ENCODE measurements at regions not wholly inside any gene's neighbourhood (a gene's known extent, or its start where the extent isn't known, plus 50 kb on each side); places are given as distances from the start of the nearest gene placed in this dataset.
"Not testable (repeated sequence)": the region's sequence is repeated elsewhere in the genome, so short reads cannot be mapped to it uniquely, and the experiment has no call there.

- no peak for DNase-seq
These were observed 350.7 kb upstream of the SASH1 start for GRCh38 chr6:147991961-147992360.

GRCh38 chr6:147999001-147999540 is 343.6 kb upstream of the SASH1 start:
- no peak for DNase-seq

- DNase-seq: no peak
These were observed 340.6 kb upstream of the SASH1 start for GRCh38 chr6:148001844-148002642.

- no peak for DNase-seq
These were observed 338.0 kb upstream of the SASH1 start for GRCh38 chr6:148004651-148005050.

- no peak for DNase-seq
These were observed 336.8 kb upstream of the SASH1 start for GRCh38 chr6:148005806-148006205.

GRCh38 chr6:148010516-148010915 is 332.1 kb upstream of the SASH1 start:
- not testable (repeated sequence) for DNase-seq

GRCh38 chr6:148016013-148016412 is 326.6 kb upstream of the SASH1 start:
- no peak for DNase-seq

GRCh38 chr6:148021165-148021564 is 321.5 kb upstream of the SASH1 start:
- DNase-seq: no peak

- no peak for DNase-seq
These were observed 320.9 kb upstream of the SASH1 start for GRCh38 chr6:148021699-148022098.

- not testable (repeated sequence) for DNase-seq
These were observed 320.4 kb upstream of the SASH1 start for GRCh38 chr6:148022279-148022678.

- DNase-seq: no peak
These were observed 315.4 kb upstream of the SASH1 start for GRCh38 chr6:148027201-148027600.

GRCh38 chr6:148035806-148036390 is 306.7 kb upstream of the SASH1 start:
- DNase-seq: no peak

GRCh38 chr6:148037496-148037895 is 305.1 kb upstream of the SASH1 start:
- no peak for DNase-seq

- DNase-seq: no peak
These were observed 301.1 kb upstream of the SASH1 start for GRCh38 chr6:148041546-148041945.

- no peak for DNase-seq
These were observed 300.1 kb upstream of the SASH1 start for GRCh38 chr6:148042536-148042935.

GRCh38 chr6:148044261-148044751 is 298.3 kb upstream of the SASH1 start:
- DNase-seq: no peak

- no peak for DNase-seq
These were observed 297.7 kb upstream of the SASH1 start for GRCh38 chr6:148044921-148045320.

- no peak for DNase-seq
These were observed 289.4 kb upstream of the SASH1 start for GRCh38 chr6:148053209-148053608.

- DNase-seq: no peak
These were observed 288.8 kb upstream of the SASH1 start for GRCh38 chr6:148053796-148054195.

- no peak for DNase-seq
These were observed 288.4 kb upstream of the SASH1 start for GRCh38 chr6:148054219-148054618.

- no peak for DNase-seq
These were observed 287.2 kb upstream of the SASH1 start for GRCh38 chr6:148055419-148055818.

- DNase-seq: no peak
These were observed 282.8 kb upstream of the SASH1 start for GRCh38 chr6:148059869-148060268.

GRCh38 chr6:148064406-148065134 is 278.1 kb upstream of the SASH1 start:
- DNase-seq: no peak
